DND-41 (cell line): ENCODE measurements at regions not wholly inside any gene's neighbourhood (a gene's known extent, or its start where the extent isn't known, plus 50 kb on each side); places are given as distances from the start of the nearest gene placed in this dataset.

Source experiments
- EZH2 ChIP-seq: IDR thresholded peaks from 3 replicates; pipeline ENCODE4 v1.6.1; 2012; ENCODE audit warnings: borderline replicate concordance, low read depth, mild to moderate bottlenecking, moderate library complexity, low read length, inconsistent platforms; ENCODE audit not compliant: severe bottlenecking
- TF ChIP-seq, protein P1 (sequence below): IDR thresholded peaks from 2 replicates; pipeline ENCODE4 v1.5.1; 2012; ENCODE audit warnings: borderline replicate concordance, low read length, moderate library complexity, mild to moderate bottlenecking; ENCODE audit not compliant: poor library complexity, severe bottlenecking; ENCODE audit errors: extremely low read depth

DNA sequence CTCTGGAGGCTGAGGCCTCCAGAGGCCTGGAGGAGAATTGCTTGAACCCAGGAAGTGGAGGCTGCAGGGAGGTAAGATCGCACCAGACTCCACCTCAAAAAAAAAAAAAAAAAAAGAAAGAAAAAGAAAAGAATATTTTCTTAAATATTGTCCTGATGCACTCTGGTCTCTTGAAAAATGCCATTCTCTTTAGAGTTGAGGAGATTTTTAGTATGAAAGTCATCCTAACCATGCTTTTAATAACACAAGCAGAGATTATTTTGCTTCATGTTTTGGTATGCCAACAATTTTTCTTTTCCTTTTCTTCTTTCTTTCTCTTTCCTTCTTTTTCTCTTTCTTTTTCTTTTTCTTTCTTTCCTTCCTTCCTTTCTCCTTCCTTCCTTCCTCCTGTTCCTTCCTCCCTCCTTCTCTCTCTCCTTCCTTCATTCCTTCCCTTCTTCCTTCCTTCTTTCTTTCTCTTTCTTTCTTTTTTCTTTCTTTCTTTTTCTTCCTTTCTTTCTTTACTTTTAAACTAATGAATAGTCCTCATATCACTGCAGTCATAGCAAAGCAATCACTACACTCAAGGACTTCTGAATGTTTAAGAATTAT, 116.9 kb upstream of the CCNH start:
- no peak for TF ChIP-seq EZH2
- TF ChIP-seq, protein P1, sequence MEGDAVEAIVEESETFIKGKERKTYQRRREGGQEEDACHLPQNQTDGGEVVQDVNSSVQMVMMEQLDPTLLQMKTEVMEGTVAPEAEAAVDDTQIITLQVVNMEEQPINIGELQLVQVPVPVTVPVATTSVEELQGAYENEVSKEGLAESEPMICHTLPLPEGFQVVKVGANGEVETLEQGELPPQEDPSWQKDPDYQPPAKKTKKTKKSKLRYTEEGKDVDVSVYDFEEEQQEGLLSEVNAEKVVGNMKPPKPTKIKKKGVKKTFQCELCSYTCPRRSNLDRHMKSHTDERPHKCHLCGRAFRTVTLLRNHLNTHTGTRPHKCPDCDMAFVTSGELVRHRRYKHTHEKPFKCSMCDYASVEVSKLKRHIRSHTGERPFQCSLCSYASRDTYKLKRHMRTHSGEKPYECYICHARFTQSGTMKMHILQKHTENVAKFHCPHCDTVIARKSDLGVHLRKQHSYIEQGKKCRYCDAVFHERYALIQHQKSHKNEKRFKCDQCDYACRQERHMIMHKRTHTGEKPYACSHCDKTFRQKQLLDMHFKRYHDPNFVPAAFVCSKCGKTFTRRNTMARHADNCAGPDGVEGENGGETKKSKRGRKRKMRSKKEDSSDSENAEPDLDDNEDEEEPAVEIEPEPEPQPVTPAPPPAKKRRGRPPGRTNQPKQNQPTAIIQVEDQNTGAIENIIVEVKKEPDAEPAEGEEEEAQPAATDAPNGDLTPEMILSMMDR = no peak
